ENCODE measurements at regions not wholly inside any gene's neighbourhood (a gene's known extent, or its start where the extent isn't known, plus 50 kb on each side); places are given as distances from the start of the nearest gene placed in this dataset.

GRCh38 chr4:100875296-100876068 is 357.7 kb upstream of the EMCN start:
- Histone ChIP-seq H3K27me3 (ENCODE audit: insufficient read depth, low read length, poor library complexity) (no peaks in the 10 kb centered on the region), H3K27ac (ENCODE audit: low read length) (no peak overlapping the region), H2AFZ (ENCODE audit: low read depth, low read length) (no peak overlapping the region), H3K79me2 (ENCODE audit: insufficient read depth, low read length) (no peaks in the 10 kb centered on the region), H3K4me1 (ENCODE audit: insufficient read depth, low read length) (no peaks in the 10 kb centered on the region), H3K9ac (ENCODE audit: low read depth, low read length) (no peak overlapping the region), H3K36me3 (ENCODE audit: insufficient read depth, low read length) (no peaks in the 10 kb centered on the region), H3K4me3 (ENCODE audit: low read depth in 1 of 2, low read length in 2 of 2) (no peak overlapping the region), H4K20me1 (ENCODE audit: insufficient read depth, low read length) (no peaks in the 10 kb centered on the region), H3K9me3 (ENCODE audit: insufficient read depth, low read length, severe bottlenecking) (no peaks in the 10 kb centered on the region), H3K4me2 (ENCODE audit: insufficient read depth, low read length) (no peak overlapping the region)
- ATAC-seq (ENCODE audit: insufficient read depth, low read depth) (no peak), DNase-seq (no peak)
- no peak for TF ChIP-seq EZH2 (IDR thresholded peaks at IDR 0.05; ENCODE audit: borderline replicate concordance, low read depth, low read length, severe bottlenecking)
- no peak for TF ChIP-seq CTCF (IDR thresholded peaks at IDR 0.05; ENCODE audit: borderline replicate concordance, extremely low read depth, low read length, poor library complexity, severe bottlenecking)

GRCh38 chr4:100872811-100873210 is 355.0 kb upstream of the EMCN start:
- Histone ChIP-seq H3K79me2 (ENCODE audit: insufficient read depth, low read length) (no peaks in the 10 kb centered on the region), H3K36me3 (ENCODE audit: insufficient read depth, low read length) (no peaks in the 10 kb centered on the region), H2AFZ (ENCODE audit: low read depth, low read length) (no peak overlapping the region), H3K4me1 (ENCODE audit: insufficient read depth, low read length) (peaks cover 8% of the 10 kb centered on the region), H3K27me3 (ENCODE audit: insufficient read depth, low read length, poor library complexity) (no peaks in the 10 kb centered on the region), H3K27ac (ENCODE audit: low read length) (no peak overlapping the region), H4K20me1 (ENCODE audit: insufficient read depth, low read length) (no peaks in the 10 kb centered on the region), H3K9ac (ENCODE audit: low read depth, low read length) (no peak overlapping the region), H3K9me3 (ENCODE audit: insufficient read depth, low read length, severe bottlenecking) (no peaks in the 10 kb centered on the region), H3K4me3 (ENCODE audit: low read depth in 1 of 2, low read length in 2 of 2) (no peak overlapping the region), H3K4me2 (ENCODE audit: insufficient read depth, low read length) (no peak overlapping the region)
- TF ChIP-seq CTCF (IDR thresholded peaks at IDR 0.05; ENCODE audit: borderline replicate concordance, extremely low read depth, low read length, poor library complexity, severe bottlenecking) (no peak), EZH2 (IDR thresholded peaks at IDR 0.05; ENCODE audit: borderline replicate concordance, low read depth, low read length, severe bottlenecking) (no peak)
- ATAC-seq (ENCODE audit: insufficient read depth, low read depth) (no peak), DNase-seq (no peak)

- TF ChIP-seq EZH2 (IDR thresholded peaks at IDR 0.05; ENCODE audit: borderline replicate concordance, low read depth, low read length, severe bottlenecking) = no peak
- TF ChIP-seq CTCF (IDR thresholded peaks at IDR 0.05; ENCODE audit: borderline replicate concordance, extremely low read depth, low read length, poor library complexity, severe bottlenecking) = no peak
- Histone ChIP-seq H3K9ac (ENCODE audit: low read depth, low read length) (no peak overlapping the region), H2AFZ (ENCODE audit: low read depth, low read length) (no peak overlapping the region), H4K20me1 (ENCODE audit: insufficient read depth, low read length) (no peaks in the 10 kb centered on the region), H3K4me2 (ENCODE audit: insufficient read depth, low read length) (no peak overlapping the region), H3K36me3 (ENCODE audit: insufficient read depth, low read length) (no peaks in the 10 kb centered on the region), H3K4me1 (ENCODE audit: insufficient read depth, low read length) (peaks cover 8% of the 10 kb centered on the region), H3K27ac (ENCODE audit: low read length) (no peak overlapping the region), H3K27me3 (ENCODE audit: insufficient read depth, low read length, poor library complexity) (no peaks in the 10 kb centered on the region), H3K79me2 (ENCODE audit: insufficient read depth, low read length) (no peaks in the 10 kb centered on the region), H3K9me3 (ENCODE audit: insufficient read depth, low read length, severe bottlenecking) (no peaks in the 10 kb centered on the region), H3K4me3 (ENCODE audit: low read depth in 1 of 2, low read length in 2 of 2) (no peak overlapping the region)
- ATAC-seq (ENCODE audit: insufficient read depth, low read depth) = no peak
- DNase-seq = no peak
Measured at GRCh38 chr4:100870940-100871772, 353.3 kb upstream of the EMCN start.
